ENCODE measurements at regions not wholly inside any gene's neighbourhood (a gene's known extent, or its start where the extent isn't known, plus 50 kb on each side); places are given as distances from the start of the nearest gene placed in this dataset.
"Not testable (repeated sequence)": the region's sequence is repeated elsewhere in the genome, so short reads cannot be mapped to it uniquely, and the experiment has no call there.

DNA sequence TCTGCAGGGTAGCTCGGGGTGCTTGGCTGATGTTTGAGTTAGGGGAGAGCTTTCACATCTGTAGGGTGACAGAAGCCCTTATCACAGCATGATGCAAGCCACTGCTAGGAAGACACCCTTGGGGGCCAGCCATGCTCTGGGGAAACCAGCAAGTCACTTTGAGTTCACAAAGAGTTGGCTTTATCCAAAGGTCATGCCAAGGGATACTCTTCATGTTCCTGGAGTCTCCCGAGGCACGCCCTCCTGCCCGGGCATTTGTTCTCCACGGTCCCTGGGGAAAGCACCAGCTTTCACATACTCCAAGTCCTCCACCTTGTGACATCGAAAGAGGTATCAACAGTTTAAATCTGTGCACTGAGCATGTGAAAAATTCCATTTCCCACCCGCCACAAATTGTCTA is 227.7 kb downstream of the VAPA start:
- DNase-seq (ENCODE audit: low read depth), result no peak

GRCh38 chr18:10142056-10142455 is 228.2 kb downstream of the VAPA start:
- DNase-seq (ENCODE audit: low read depth), result no peak

GRCh38 chr18:10142496-10143160 is 228.8 kb downstream of the VAPA start:
- DNase-seq (ENCODE audit: low read depth), result no peak

GRCh38 chr18:10143596-10143995 is 229.8 kb downstream of the VAPA start:
- no peak for DNase-seq (ENCODE audit: low read depth)

GRCh38 chr18:10145546-10145945 is 231.7 kb downstream of the VAPA start:
- DNase-seq (ENCODE audit: low read depth), result no peak

- no peak for DNase-seq (ENCODE audit: low read depth)
Measured at GRCh38 chr18:10147226-10147625, 233.4 kb downstream of the VAPA start.

DNA sequence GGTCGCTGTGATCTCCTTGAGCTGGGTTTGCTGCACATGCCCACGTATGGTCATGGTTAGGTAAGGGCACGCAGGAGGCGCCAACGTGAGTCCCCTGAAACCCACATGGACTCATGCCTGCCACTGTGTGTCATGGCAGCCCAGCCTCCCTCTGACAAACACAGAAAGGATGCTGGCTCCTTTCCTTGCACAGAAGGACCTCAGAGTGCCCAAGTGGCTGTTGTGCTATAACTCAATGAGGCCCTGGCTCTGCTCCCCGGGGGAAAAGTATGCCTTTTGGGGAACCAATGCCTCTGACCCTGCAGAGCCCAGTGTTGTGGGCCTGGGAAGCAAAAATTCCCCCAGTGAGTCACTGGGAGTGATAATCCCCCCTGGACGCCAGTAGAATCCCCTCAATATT is 233.9 kb downstream of the VAPA start:
- no peak for DNase-seq (ENCODE audit: low read depth)

DNA sequence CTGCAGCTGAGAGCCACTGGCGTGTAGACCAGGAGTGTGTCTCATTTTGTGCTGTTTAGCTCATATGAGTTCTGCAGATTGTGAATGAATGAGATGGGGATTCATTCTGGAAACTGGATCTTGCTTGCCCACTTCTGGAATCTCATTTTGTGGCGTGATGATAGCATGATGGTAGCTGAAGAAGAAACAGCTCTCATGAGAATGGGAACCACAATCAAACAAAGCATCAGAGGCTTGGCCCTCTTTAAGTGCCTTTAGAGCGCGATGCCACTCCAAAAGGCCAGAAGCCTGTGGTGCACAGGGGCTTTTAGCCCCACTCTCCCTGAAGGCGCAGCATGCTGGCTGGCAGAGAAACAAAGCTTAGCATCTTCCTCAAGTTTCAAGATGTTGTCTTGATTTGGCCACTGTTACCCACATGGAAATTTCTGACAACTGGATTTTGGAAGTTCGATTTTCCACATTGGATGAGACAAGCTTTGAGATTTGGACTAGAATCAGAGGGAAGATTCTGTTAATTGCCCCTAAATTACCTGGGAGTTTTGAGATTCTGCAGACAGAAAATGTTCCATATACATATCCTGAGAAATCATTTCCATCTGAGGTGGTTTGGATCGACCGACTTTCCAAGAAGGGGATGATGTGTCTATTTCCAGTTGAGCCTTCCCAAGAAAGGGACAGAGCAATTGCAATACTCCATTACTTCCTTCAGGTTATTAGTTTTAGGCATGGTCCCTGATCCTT is 234.5 kb downstream of the VAPA start:
- DNase-seq (ENCODE audit: low read depth), result no peak

DNA sequence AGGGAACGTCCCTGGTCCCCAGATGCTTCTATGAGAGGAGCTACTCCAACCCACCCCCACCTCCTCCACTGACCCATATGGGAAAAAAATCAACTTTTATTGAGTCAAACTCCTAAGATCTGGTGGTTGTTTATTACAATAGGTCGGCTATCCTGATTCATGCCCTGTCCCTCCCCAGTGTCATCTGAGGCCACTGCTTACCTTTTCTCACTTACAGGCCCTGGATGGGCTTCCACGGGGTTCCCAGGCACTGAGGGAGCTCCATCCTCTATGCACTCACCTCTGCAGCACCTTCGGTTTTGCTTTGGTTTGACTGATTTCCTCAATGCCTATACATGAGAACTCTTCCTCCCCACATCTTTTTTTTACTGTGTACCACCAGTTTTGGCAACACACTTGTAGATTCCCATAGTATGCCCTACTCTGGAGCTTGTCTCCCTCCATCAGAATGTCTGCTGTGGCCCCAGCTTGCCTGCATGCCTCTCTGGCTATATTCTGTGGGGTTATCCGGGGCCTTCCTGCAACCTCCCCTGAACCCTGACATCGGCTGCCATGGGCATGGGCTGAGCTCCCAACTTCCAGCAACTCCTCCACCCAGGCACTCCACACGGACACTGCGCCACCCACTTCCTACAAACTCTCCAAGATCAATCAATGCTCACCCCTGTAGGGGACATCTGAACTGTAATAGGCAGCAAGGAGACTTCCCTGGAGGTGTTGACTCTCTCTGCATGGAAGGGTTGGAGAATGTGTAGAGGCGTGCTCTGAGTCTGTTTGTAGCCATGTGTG is 236.1 kb downstream of the VAPA start:
- no peak for DNase-seq (ENCODE audit: low read depth)

GRCh38 chr18:10150576-10150975 is 236.8 kb downstream of the VAPA start:
- DNase-seq (ENCODE audit: low read depth), result not testable (repeated sequence)

GRCh38 chr18:10152475-10152874 is 238.7 kb downstream of the VAPA start:
- no peak for DNase-seq (ENCODE audit: low read depth)

DNA sequence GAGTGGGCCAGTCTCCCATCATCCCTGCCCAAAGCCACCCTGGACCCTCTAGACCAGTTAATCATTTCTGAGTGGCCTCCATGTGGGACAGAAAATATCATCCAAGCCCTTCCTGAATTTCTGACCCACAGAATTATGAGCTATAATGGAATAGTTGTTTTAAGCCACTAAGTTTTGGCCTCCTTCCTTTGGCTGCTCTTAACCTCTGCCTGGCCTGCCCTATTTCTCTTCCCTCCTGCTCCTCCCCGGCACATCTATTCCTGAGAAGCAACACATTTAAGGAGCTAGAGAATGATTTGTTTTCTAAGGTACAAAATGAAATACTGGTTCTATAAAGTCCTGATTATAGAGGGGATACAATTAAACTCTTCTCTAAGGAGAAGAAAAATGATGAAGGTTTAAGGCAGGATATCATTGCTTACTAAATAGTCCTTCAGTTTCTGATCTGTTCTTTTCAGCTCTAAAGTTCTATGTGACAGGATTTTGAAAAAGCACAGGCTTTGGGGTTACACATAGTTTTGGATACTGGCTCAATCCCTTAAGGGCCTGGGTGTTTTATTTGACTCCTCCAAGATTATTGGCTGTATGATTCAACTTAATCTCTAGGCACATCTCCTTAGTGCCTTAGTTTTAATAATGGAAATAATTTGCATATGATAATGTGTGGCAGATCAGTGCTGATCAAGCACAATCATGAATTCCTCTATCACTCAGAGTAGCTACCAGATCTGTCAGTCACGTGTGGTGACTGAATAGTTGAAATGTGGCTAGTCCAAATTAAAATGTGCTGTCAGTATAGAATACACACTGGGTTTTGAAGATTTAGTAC is 240.3 kb downstream of the VAPA start:
- DNase-seq (ENCODE audit: low read depth), result no peak

DNA sequence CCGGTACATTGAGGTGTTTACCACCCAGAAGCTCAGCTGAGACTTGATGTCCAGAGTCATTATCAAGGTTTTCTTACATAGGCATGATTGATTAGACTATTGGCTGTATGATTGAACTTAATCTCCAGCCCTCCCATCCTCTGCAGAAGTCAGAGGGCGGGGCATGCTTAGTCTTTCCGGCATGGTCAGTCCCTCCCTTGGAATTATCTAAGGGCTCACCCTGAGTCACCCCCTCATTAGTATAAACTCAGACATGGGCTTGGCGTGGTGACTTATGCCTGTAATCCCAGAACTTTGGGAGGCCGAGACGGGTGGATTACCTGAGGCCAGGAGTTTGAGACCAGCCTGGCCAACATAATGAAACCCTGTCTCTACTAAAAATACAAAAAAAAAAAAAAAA is 243.9 kb downstream of the VAPA start:
- DNase-seq (ENCODE audit: low read depth), result no peak

GRCh38 chr18:10160251-10160650 is 246.4 kb downstream of the VAPA start:
- no peak for DNase-seq (ENCODE audit: low read depth)

DNA sequence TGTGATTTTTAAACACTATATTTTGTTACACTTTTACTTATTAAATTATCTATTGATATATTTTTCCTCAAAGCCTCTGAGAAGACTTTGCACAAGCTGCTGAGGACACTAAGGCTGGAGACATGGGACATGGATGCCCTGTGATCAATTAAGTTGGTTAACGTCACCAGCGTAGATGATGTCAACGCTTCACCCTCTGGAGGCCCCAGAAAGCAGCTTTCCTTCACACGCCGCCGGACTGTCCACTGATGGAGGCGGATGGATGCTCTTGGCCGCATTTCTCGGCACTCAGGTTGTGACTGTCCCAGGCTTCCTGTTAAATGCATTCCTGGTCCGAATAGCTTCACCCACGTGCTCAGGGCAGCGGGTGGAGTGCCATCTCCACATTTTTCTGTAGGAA is 247.5 kb downstream of the VAPA start:
- DNase-seq (ENCODE audit: low read depth), result no peak

- DNase-seq (ENCODE audit: low read depth), result no peak
Measured at GRCh38 chr18:10162340-10162739, 248.5 kb downstream of the VAPA start.

DNA sequence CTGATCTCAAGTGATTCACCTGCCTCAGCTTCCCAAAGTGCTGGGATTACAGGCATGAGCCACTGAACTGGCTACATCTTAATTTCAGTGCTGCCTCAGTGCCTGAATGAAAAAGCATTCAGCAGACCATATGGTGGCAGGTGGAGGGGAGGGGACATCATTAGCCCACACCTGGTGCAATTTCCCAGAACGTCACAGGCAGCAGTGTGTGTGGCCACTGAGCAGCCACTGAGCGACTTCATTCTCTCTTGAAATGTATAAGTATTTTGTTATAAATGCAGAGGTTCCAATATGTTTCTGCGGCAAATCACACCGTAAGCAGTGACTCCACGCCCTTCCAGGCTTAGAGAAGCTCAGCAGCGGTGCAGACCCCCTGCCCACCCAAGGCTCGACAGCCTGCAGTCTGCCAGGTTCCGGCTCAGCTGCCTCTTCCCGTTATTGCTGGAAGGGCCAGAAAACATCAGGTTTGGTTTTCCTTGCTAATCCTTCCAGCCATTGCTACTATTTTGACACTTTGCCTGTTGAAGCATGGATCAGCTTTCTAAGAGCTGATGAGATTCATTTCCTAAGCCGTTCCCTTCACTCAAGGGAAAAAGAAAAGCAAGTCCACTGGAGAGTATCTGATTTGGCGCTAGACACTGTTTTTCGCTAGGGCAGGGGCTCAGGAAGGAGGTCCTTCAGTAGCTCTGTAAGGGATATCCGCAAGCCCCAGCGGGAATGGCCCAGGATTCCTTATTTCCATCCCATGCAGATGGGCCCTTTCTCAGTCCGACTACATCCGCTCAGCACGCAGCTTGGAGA is 250.7 kb downstream of the VAPA start:
- no peak for DNase-seq (ENCODE audit: low read depth)

DNA sequence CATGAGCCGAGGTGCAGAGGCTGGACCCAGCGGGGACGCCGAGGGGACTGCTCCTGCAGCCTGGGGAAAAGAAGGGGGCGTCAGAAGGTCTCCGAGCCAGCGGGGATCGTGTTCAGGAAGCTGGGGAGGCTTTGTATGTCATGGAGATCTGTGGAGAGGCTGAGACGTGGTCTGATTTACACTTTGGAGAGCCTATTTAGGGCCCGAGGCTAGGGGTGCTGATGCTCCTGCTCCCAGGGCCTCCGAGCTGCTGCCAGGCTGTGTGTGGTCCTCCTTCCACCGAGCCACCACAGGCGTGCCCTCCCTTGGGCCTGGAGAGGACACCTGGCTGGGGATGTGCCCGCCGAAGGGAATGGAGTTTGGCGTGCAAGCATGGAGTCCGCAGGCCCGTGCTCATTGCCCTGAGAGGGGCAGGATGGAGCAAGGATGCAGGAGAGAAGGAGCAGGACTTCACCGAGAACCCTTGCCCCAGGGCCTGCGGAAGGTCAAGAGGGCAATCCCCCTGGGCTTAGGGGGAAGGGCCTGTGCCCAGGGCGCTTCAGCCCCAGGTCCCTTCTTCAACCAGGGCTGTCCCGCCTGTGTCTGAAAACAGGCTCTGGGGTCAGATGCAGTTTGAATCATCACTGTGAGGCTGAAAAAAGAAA is 252.5 kb downstream of the VAPA start:
- no peak for DNase-seq (ENCODE audit: low read depth)

GRCh38 chr18:10167759-10168158 is 253.9 kb downstream of the VAPA start:
- DNase-seq (ENCODE audit: low read depth), result no peak

- DNase-seq (ENCODE audit: low read depth), result no peak
Measured at GRCh38 chr18:10168477-10168876, 254.7 kb downstream of the VAPA start.

- DNase-seq (ENCODE audit: low read depth), result no peak
Measured at GRCh38 chr18:10169064-10169562, 255.3 kb downstream of the VAPA start.
